GM13976 (cell line): ENCODE measurements at regions not wholly inside any gene's neighbourhood (a gene's known extent, or its start where the extent isn't known, plus 50 kb on each side); places are given as distances from the start of the nearest gene placed in this dataset.

Experiments
- DNase-seq: peaks from one replicate; pipeline ENCODE4 v3.0.0; 2012; ENCODE audit warnings: low spot score
- in situ Hi-C: fragments of 300-500 bp; cut with MboI; formaldehyde crosslinking; loops from one replicate; pipeline ENCODE4 v1.12.0; 2022; ENCODE audit warnings: low sequenced_read_pairs, mixed read lengths, inconsistent platforms; ENCODE audit not compliant: unreplicated experiment
- TF ChIP-seq, protein P1 (sequence below): IDR thresholded peaks from 2 replicates; pipeline ENCODE4 v1.5.1; 2012; ENCODE audit warnings: borderline replicate concordance, mild to moderate bottlenecking; ENCODE audit not compliant: insufficient read depth; ENCODE audit errors: extremely low read depth, missing control alignments, control extremely low read depth

- no peak for DNase-seq
- in situ Hi-C loops, result no loop called here
- TF ChIP-seq, protein P1, sequence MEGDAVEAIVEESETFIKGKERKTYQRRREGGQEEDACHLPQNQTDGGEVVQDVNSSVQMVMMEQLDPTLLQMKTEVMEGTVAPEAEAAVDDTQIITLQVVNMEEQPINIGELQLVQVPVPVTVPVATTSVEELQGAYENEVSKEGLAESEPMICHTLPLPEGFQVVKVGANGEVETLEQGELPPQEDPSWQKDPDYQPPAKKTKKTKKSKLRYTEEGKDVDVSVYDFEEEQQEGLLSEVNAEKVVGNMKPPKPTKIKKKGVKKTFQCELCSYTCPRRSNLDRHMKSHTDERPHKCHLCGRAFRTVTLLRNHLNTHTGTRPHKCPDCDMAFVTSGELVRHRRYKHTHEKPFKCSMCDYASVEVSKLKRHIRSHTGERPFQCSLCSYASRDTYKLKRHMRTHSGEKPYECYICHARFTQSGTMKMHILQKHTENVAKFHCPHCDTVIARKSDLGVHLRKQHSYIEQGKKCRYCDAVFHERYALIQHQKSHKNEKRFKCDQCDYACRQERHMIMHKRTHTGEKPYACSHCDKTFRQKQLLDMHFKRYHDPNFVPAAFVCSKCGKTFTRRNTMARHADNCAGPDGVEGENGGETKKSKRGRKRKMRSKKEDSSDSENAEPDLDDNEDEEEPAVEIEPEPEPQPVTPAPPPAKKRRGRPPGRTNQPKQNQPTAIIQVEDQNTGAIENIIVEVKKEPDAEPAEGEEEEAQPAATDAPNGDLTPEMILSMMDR, result no peak
These were observed 646.2 kb upstream of the SEMA3D start for GRCh38 chr7:85833066-85833465.

GRCh38 chr7:85830982-85831381 lies 644.1 kb upstream of the SEMA3D start:
- no peak for DNase-seq
- TF ChIP-seq, protein P1, result no peak
- in situ Hi-C loops, result no loop called here

GRCh38 chr7:85829817-85830432 lies 643.1 kb upstream of the SEMA3D start:
- TF ChIP-seq, protein P1, result no peak
- DNase-seq, result no peak
- in situ Hi-C loops, result no loop called here

- DNase-seq, result no peak
- in situ Hi-C loops, result no loop called here
- TF ChIP-seq, protein P1, result no peak
These were observed 642.3 kb upstream of the SEMA3D start for GRCh38 chr7:85829176-85829575.

DNA sequence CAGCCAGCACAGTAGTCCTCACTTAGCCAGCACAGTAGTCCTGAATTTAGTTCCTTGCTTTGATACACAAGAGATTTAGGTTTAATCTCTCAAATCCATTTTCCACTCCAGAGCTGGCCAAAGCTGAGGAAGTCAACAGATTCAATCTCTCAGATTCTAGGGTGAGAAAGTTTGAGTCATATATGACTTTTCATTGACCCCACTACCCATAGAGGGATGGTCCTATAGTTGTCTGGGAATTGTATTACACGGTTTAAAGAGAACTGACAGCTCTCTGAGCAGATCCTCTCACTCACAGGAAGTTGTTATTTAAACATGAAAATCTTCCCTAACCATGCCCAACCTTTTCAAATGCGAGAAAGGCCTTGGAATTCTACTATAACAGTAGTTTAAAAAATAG lies 641.8 kb upstream of the SEMA3D start:
- TF ChIP-seq, protein P1, result no peak
- in situ Hi-C loops, result no loop called here
- DNase-seq, result no peak

DNA sequence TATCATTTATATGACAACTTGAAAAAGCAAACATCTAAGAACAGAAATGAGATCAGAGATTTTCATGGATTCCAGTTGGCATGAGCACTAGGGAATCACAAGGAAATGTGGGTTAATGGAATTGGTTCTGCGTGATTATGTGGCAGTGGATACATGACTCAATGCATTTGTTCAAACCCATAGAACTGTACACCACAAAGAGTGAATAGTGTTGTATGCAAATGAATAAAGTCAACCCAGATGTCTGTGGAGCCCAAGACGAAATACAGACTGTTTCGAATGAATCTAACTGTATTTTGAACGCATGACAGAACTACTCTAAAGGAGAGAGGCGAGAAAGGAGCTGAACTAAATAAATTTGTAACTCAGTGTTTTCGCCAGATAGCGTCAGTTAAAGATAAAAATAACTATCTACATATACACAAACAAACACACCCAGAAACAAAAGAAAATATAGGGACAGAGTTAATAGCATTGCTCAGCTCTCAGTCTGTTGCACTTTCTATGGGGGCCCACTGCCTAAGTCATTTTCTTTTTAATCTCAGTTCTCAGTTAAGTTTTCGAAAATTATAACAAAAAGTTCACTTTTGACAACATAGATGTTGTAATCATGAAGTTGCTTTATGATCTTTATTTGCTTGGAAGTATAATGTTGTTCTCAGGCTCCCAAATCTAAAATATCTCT lies 636.7 kb upstream of the SEMA3D start:
- TF ChIP-seq, protein P1, result no peak
- in situ Hi-C loops, result no loop called here
- DNase-seq, result no peak
